HG03139 (cell line): ENCODE measurements at regions not wholly inside any gene's neighbourhood (a gene's known extent, or its start where the extent isn't known, plus 50 kb on each side); places are given as distances from the start of the nearest gene placed in this dataset.

Experiments
- ATAC-seq: cut with Tn5 transposase; IDR thresholded peaks from one replicate; pipeline ENCODE4 v1.9.1; 2021; ENCODE audit not compliant: unreplicated experiment

GRCh38 chr22:26992556-26992955 is 335.2 kb downstream of the MIAT start:
- no peak for ATAC-seq

GRCh38 chr22:26993886-26994285 is 336.5 kb downstream of the MIAT start:
- no peak for ATAC-seq

GRCh38 chr22:26994801-26995200 is 337.4 kb downstream of the MIAT start:
- ATAC-seq, result no peak

GRCh38 chr22:26995235-26995634 is 337.8 kb downstream of the MIAT start:
- ATAC-seq, result no peak

GRCh38 chr22:26996154-26996553 is 338.8 kb downstream of the MIAT start:
- no peak for ATAC-seq

- ATAC-seq, result no peak
These were observed 340.7 kb downstream of the MIAT start for GRCh38 chr22:26998129-26998528.

- ATAC-seq, result no peak
These were observed 341.3 kb downstream of the MIAT start for GRCh38 chr22:26998716-26999115.

GRCh38 chr22:27003297-27003696 is 345.9 kb downstream of the MIAT start:
- no peak for ATAC-seq

GRCh38 chr22:27004434-27004833 is 347.0 kb downstream of the MIAT start:
- ATAC-seq, result no peak

- no peak for ATAC-seq
These were observed 351.1 kb downstream of the MIAT start for GRCh38 chr22:27008454-27008853.

GRCh38 chr22:27011133-27011532 is 353.7 kb downstream of the MIAT start:
- ATAC-seq, result no peak

- no peak for ATAC-seq
These were observed 354.3 kb downstream of the MIAT start for GRCh38 chr22:27011717-27012116.

GRCh38 chr22:27019827-27020226 is 362.4 kb downstream of the MIAT start:
- ATAC-seq, result no peak

- ATAC-seq, result no peak
These were observed 365.0 kb downstream of the MIAT start for GRCh38 chr22:27022274-27022895.

- ATAC-seq, result no peak
These were observed 365.5 kb downstream of the MIAT start for GRCh38 chr22:27022896-27023361.

GRCh38 chr22:27023591-27023990 is 366.2 kb downstream of the MIAT start:
- no peak for ATAC-seq

GRCh38 chr22:27024982-27025381 is 367.6 kb downstream of the MIAT start:
- ATAC-seq, result no peak

GRCh38 chr22:27028093-27028492 is 370.7 kb downstream of the MIAT start:
- ATAC-seq, result no peak

- ATAC-seq, result no peak
These were observed 372.3 kb downstream of the MIAT start for GRCh38 chr22:27029584-27030130.

- no peak for ATAC-seq
These were observed 374.8 kb downstream of the MIAT start for GRCh38 chr22:27032091-27032761.

- ATAC-seq, result no peak
These were observed 384.4 kb downstream of the MIAT start for GRCh38 chr22:27041745-27042310.

GRCh38 chr22:27043262-27043661 is 385.9 kb downstream of the MIAT start:
- no peak for ATAC-seq
